Right ventricle myocardium superior (tissue), 1 donor: ENCODE measurements at regions not wholly inside any gene's neighbourhood (a gene's known extent, or its start where the extent isn't known, plus 50 kb on each side); places are given as distances from the start of the nearest gene placed in this dataset.

Experiments
- ATAC-seq: fragments of 200-7000 bp; cut with Tn5 transposase; one replicate; pipeline ENCODE4 v1.9.1; 2020; ENCODE audit warnings: mild to moderate bottlenecking; ENCODE audit not compliant: poor library complexity
- DNase-seq: peaks from one replicate; pipeline ENCODE4 v3.0.0-alpha.2; 2020
- intact Hi-C: fragments of 100-400 bp; cut with DNase I; formaldehyde crosslinking; loops from one replicate; pipeline ENCODE4 v1.11.2; 2022
- donor health status: DM: no; HTN: yes; CAD: no; lungs with severe emphysema.

GRCh38 chr6:145187491-145188206 is 547.7 kb downstream of the EPM2A start:
- intact Hi-C loops = no loop called here
- no peak for DNase-seq
- no peak for ATAC-seq

GRCh38 chr6:145189836-145190235 is 545.5 kb downstream of the EPM2A start:
- DNase-seq (no peak), ATAC-seq (no peak)
- intact Hi-C loops = no loop called here

- no peak for ATAC-seq
- DNase-seq = no peak
- intact Hi-C loops = no loop called here
These were observed 540.9 kb downstream of the EPM2A start for GRCh38 chr6:145194389-145194788.

- no peak for ATAC-seq
- intact Hi-C loops = no loop called here
- DNase-seq = no peak
These were observed 535.4 kb downstream of the EPM2A start for GRCh38 chr6:145199961-145200360.

- intact Hi-C loops = no loop called here
- ATAC-seq (no peak), DNase-seq (no peak)
These were observed 531.0 kb downstream of the EPM2A start for GRCh38 chr6:145204301-145204700.

GRCh38 chr6:145206247-145206907 is 528.9 kb downstream of the EPM2A start:
- ATAC-seq = no peak
- intact Hi-C loops = no loop called here
- no peak for DNase-seq

- DNase-seq (no peak), ATAC-seq (no peak)
- intact Hi-C loops = no loop called here
These were observed 526.8 kb downstream of the EPM2A start for GRCh38 chr6:145208474-145208873.

GRCh38 chr6:145209272-145209671 is 526.0 kb downstream of the EPM2A start:
- no peak for DNase-seq
- intact Hi-C loops = no loop called here
- peak; percentile 29 for ATAC-seq

- DNase-seq = no peak
- intact Hi-C loops = loop anchor here (10.0 kb wide), 1 partner anchor 628 kb away; no protein-coding TSS in a partner anchor
- peak; percentile 36 for ATAC-seq
These were observed 522.5 kb downstream of the EPM2A start for GRCh38 chr6:145212813-145213212.

GRCh38 chr6:145213614-145214013 is 521.7 kb downstream of the EPM2A start:
- no peak for ATAC-seq
- intact Hi-C loops = loop anchor here (10.0 kb wide), 1 partner anchor 629 kb away; no protein-coding TSS in a partner anchor
- DNase-seq = no peak

- DNase-seq = no peak
- ATAC-seq = no peak
- intact Hi-C loops = loop anchor here (10.0 kb wide), 1 partner anchor 630 kb away; no protein-coding TSS in a partner anchor
These were observed 520.8 kb downstream of the EPM2A start for GRCh38 chr6:145214570-145214969.

- no peak for ATAC-seq
These were observed 510.9 kb downstream of the EPM2A start for GRCh38 chr6:145224450-145224849.

GRCh38 chr6:145225500-145225899 is 509.8 kb downstream of the EPM2A start:
- no peak for ATAC-seq
- intact Hi-C loops = no loop called here

More at GRCh38 chr6:145224450-145224849, 510.9 kb downstream of the EPM2A start:
- no peak for DNase-seq
- intact Hi-C loops = no loop called here

GRCh38 chr6:145227593-145227992 is 507.7 kb downstream of the EPM2A start:
- ATAC-seq (no peak), DNase-seq (no peak)
- intact Hi-C loops = no loop called here

More at GRCh38 chr6:145225500-145225899, 509.8 kb downstream of the EPM2A start:
- DNase-seq = no peak

GRCh38 chr6:145228962-145229582 is 506.2 kb downstream of the EPM2A start:
- no peak for ATAC-seq
- no peak for DNase-seq
- intact Hi-C loops = no loop called here

- DNase-seq = no peak
- intact Hi-C loops = no loop called here
- no peak for ATAC-seq
These were observed 501.4 kb downstream of the EPM2A start for GRCh38 chr6:145233955-145234354.

- ATAC-seq (no peak), DNase-seq (no peak)
- intact Hi-C loops = no loop called here
These were observed 500.1 kb downstream of the EPM2A start for GRCh38 chr6:145235207-145235606.

- DNase-seq (no peak), ATAC-seq (no peak)
- intact Hi-C loops = no loop called here
These were observed 496.5 kb downstream of the EPM2A start for GRCh38 chr6:145238787-145239186.

- ATAC-seq = no peak
- intact Hi-C loops = no loop called here
- DNase-seq = no peak
These were observed 494.3 kb downstream of the EPM2A start for GRCh38 chr6:145241039-145241438.

GRCh38 chr6:145241721-145242120 is 493.6 kb downstream of the EPM2A start:
- DNase-seq (no peak), ATAC-seq (no peak)
- intact Hi-C loops = no loop called here
